ENCODE measurements at regions not wholly inside any gene's neighbourhood (a gene's known extent, or its start where the extent isn't known, plus 50 kb on each side); places are given as distances from the start of the nearest gene placed in this dataset.

DNA sequence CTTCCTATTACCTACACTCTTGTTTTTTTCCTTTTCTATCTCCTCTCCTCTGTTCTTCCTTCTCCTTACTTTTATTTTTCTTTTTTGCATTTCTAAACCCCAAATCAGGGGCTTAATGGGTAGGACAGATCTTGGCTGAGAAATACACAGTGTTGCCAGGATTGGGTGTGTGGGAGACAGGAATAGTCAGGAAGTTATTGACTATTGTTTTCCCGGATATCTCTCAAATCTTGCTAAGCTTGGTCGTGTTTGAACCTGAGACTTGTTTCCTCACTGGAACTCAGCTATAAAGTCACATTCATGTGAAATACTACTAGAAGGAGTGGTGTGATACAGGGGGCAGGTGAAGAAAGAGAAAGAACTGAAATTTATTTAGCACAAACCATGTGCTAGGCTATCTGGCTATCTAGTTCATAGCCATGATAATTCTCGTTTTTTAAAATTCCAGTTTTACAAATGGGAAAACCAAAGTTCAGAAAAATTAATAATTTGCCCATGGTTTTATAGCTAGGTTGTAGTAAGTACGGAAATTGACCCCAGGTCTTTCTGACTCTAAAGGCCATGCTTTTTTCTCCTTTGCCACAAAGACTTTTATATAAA lies 343.2 kb upstream of the UMPS start:
- TF ChIP-seq, protein P1, sequence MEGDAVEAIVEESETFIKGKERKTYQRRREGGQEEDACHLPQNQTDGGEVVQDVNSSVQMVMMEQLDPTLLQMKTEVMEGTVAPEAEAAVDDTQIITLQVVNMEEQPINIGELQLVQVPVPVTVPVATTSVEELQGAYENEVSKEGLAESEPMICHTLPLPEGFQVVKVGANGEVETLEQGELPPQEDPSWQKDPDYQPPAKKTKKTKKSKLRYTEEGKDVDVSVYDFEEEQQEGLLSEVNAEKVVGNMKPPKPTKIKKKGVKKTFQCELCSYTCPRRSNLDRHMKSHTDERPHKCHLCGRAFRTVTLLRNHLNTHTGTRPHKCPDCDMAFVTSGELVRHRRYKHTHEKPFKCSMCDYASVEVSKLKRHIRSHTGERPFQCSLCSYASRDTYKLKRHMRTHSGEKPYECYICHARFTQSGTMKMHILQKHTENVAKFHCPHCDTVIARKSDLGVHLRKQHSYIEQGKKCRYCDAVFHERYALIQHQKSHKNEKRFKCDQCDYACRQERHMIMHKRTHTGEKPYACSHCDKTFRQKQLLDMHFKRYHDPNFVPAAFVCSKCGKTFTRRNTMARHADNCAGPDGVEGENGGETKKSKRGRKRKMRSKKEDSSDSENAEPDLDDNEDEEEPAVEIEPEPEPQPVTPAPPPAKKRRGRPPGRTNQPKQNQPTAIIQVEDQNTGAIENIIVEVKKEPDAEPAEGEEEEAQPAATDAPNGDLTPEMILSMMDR (IDR thresholded peaks at IDR 0.05; ENCODE audit: insufficient read depth, low read length, poor library complexity, severe bottlenecking): no peak
- TF ChIP-seq EZH2phosphoT487 (conservative IDR thresholded peaks at IDR 0.05; ENCODE audit: low read length): no peak

Data from SU-DHL-6 (cell line).